Dendritic cell treated with granulocyte-macrophage colony-stimulating factor and Interleukin-4, amounts not matched to agents 40 ng/mL and 50 ng/mL, for 4 days (primary cell): ENCODE measurements at regions not wholly inside any gene's neighbourhood (a gene's known extent, or its start where the extent isn't known, plus 50 kb on each side); places are given as distances from the start of the nearest gene placed in this dataset.
"Not testable (repeated sequence)": the region's sequence is repeated elsewhere in the genome, so short reads cannot be mapped to it uniquely, and the experiment has no call there.

ENCODE experiments used
- H3K27ac Mint-ChIP-seq: one replicate; pipeline ENCODE4 v1.8.0; 2022; ENCODE audit warnings: mild to moderate bottlenecking, mixed read lengths
- H3K27me3 Mint-ChIP-seq: one replicate; pipeline ENCODE4 v1.8.0; 2022; ENCODE audit warnings: mild to moderate bottlenecking, mixed read lengths
- H3K36me3 Mint-ChIP-seq: one replicate; pipeline ENCODE4 v1.8.0; 2022; ENCODE audit warnings: low read depth, mixed read lengths
- H3K4me1 Mint-ChIP-seq: one replicate; pipeline ENCODE4 v1.8.0; 2022; ENCODE audit warnings: low read depth, mixed read lengths
- H3K4me3 Mint-ChIP-seq: one replicate; pipeline ENCODE4 v1.8.0; 2022; ENCODE audit warnings: mild to moderate bottlenecking, moderate library complexity, mixed read lengths
- H3K9me3 Mint-ChIP-seq: one replicate; pipeline ENCODE4 v1.8.0; 2022; ENCODE audit warnings: mixed read lengths
- intact Hi-C: fragments of 100-400 bp; cut with micrococcal nuclease; formaldehyde crosslinking; loops from one replicate; pipeline ENCODE4 v1.15.0; 2022

DNA sequence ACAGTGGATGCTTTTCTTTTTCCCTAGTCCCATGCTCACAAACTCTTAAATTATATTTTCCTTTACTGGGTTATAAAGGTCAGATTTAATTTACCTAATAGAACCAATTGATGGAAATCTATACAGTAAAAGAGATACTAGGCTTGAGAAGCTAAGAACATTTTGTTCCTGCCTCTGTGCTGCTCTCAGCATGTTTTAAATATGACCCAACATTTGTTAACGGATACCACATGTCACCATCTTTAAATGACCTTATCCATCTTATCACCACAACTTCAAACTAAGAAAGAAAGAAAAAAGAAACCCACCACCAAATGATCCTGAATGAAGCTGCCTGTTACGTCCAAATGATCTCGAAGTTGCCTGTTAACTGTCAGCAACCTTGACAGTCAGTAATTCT lies 334.7 kb upstream of the ZNF608 start:
- Mint-ChIP-seq H3K9me3 (no peaks in the 10 kb centered on the region), H3K36me3 (no peaks in the 10 kb centered on the region), H3K4me1 (no peaks in the 10 kb centered on the region), H3K4me3 (no peak overlapping the region), H3K27me3 (no peaks in the 10 kb centered on the region), H3K27ac (no peak overlapping the region)
- intact Hi-C loops, result no loop called here

DNA sequence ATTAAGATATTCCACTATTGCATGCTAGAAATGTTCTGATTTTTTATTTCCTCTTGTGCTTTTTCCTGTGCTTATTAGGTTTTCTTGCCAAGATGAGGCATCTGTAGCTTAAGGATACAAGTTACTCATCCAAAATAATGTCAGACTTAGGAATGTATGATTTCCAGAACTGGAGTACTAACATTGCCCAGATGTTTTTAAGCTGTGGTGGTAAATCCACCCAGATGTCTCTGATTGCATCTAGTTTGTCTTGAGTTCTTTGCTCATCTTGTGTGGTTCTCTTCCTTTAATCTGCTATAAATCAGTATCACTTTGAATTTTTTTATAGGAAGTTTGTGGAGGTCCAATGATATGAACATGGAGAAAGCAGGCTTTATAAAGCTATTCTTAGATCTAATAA lies 337.5 kb upstream of the ZNF608 start:
- Mint-ChIP-seq H3K36me3 (no peaks in the 10 kb centered on the region), H3K4me1 (no peaks in the 10 kb centered on the region), H3K27ac (no peak overlapping the region), H3K4me3 (no peak overlapping the region), H3K9me3 (peaks cover 9% of the 10 kb centered on the region), H3K27me3 (no peaks in the 10 kb centered on the region)
- intact Hi-C loops, result no loop called here

DNA sequence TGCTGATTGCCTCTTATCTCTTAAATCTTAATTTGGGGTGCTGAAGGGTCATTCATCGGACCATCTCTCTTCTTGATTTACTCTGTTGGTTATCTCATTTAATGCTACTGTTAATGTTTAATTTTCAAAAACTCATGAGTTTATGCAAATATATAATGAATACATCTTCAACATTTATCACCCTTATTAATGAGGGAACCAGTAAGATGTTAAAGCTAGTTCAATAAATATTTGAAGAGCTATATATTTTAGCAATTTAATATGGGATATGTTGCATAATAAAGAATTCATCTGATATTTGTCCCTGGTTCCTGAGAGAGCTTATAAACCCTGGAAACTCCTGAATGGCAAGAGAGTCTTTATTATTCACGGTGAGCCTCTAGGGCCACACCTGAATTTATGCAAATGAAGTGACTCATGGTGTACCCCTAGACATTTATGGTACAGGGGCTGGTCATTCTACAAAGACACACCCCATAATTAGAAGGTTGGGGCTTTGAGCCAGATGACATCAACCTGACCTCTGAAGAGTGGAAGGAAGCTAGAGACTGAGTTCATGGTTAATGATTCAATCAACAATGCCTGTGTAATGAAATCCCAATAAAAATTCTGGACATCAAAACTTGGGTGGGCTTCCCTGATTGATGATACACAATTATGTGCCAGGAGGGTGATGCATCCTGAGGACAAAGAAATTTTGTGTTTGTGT lies 339.5 kb upstream of the ZNF608 start:
- intact Hi-C loops, result no loop called here
- no peaks in the 10 kb centered on the region for H3K27me3 Mint-ChIP-seq
- H3K27ac Mint-ChIP-seq, result no peak overlapping the region
- no peaks in the 10 kb centered on the region for H3K36me3 Mint-ChIP-seq
- H3K9me3 Mint-ChIP-seq, result peaks cover 9% of the 10 kb centered on the region
- no peaks in the 10 kb centered on the region for H3K4me1 Mint-ChIP-seq
- H3K4me3 Mint-ChIP-seq, result no peak overlapping the region

DNA sequence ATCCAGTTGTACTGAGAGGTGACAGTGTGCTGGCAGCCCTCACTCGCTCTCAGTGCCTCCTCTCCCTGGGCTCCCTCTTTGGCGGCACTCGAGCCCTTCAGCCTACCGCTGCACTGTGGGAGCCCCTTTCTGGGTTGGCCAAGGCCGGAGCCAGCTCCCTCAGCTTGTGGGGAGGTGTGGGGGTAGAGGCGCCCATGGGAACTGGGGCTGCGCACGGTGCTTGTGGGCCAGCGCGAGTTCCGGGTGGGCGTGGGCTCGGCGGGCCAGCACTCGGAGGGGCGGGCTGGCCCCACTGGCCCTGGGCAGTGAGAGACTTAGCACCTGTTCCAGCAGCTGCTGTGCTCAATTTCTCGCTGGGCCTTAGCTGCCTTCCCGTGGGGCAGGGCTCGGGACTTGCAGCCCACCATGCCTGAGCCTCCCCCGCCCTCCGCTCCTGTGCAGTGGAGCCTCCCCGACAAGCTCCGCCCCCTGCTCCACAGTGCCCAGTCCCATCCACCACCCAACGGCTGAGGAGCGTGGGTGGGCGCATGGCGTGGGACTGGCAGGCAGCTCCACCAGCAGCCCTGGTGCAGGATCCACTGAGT lies 342.2 kb upstream of the ZNF608 start:
- Mint-ChIP-seq H3K4me1 (no peaks in the 10 kb centered on the region), H3K27me3 (no peaks in the 10 kb centered on the region), H3K36me3 (no peaks in the 10 kb centered on the region), H3K4me3 (no peak overlapping the region), H3K27ac (no peak overlapping the region), H3K9me3 (peaks cover 16% of the 10 kb centered on the region)
- intact Hi-C loops, result no loop called here

DNA sequence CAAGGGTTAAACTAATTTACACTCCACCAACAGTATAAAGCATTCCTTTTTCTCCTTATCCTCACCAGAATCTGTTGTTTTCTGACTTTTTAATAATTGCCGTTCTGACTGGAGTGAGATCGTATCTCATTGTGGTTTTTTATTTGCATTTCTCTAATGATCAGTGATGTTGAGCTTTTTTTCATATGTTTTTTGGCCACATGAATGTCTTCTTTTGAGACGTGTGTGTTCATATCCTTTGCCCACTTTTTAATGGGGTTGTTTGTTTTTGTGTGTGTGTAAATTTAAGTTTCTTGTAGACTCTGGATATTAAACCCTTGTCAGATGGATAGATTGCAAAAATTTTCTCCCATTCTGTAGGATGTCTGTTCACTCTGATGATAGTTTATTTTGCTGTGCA lies 345.7 kb upstream of the ZNF608 start:
- H3K4me1 Mint-ChIP-seq, H3K27ac Mint-ChIP-seq, H3K36me3 Mint-ChIP-seq, H3K27me3 Mint-ChIP-seq, H3K4me3 Mint-ChIP-seq, intact Hi-C loops: not testable (repeated sequence)
- H3K9me3 Mint-ChIP-seq, result peaks cover 11% of the 10 kb centered on the region

DNA sequence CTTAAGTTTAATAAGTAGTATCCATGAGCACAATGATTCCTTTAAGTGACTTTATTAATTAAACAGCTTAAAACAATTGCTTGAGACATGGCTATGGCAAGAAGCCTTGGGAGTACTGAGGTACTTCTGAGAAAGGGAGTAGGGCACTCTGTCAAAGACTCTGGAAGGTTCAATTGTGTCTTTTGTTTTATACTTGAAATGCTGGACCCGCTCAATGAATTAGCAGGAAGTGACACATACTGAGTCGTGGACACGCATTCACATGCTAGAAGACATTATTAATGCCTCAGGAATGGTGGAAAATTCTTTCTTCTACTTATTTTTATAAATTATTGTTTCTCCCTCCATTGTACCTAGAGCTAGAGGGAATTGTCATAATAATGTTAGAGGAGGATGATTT lies 347.3 kb upstream of the ZNF608 start:
- no peak overlapping the region for H3K4me3 Mint-ChIP-seq
- H3K27me3 Mint-ChIP-seq, result no peaks in the 10 kb centered on the region
- no peaks in the 10 kb centered on the region for H3K4me1 Mint-ChIP-seq
- H3K36me3 Mint-ChIP-seq, result no peaks in the 10 kb centered on the region
- no peak overlapping the region for H3K27ac Mint-ChIP-seq
- intact Hi-C loops, result no loop called here
- peaks cover 7% of the 10 kb centered on the region for H3K9me3 Mint-ChIP-seq

DNA sequence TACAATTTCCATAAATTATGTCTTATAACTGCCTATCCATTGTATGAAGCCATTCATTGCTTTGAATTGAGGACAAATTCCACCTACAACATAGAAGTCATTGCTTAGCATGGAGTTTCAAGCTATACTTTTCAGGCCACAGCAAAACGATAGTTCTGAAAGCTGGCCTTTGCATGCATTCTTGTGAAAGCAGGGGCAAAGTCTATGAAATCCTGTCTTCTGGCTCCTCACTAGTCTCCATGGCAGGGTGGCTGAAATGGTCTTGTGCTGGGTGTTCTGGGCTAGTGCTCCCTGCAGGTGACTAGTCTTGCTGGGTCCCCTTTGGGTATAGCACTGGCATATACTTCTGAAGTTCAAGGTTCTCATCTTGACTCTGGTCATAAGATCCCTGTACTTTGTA lies 353.9 kb upstream of the ZNF608 start:
- no peaks in the 10 kb centered on the region for H3K9me3 Mint-ChIP-seq
- H3K36me3 Mint-ChIP-seq, result no peaks in the 10 kb centered on the region
- no peak overlapping the region for H3K4me3 Mint-ChIP-seq
- no peak overlapping the region for H3K27ac Mint-ChIP-seq
- H3K4me1 Mint-ChIP-seq, result peaks cover 6% of the 10 kb centered on the region
- H3K27me3 Mint-ChIP-seq, result no peaks in the 10 kb centered on the region
- intact Hi-C loops, result no loop called here

DNA sequence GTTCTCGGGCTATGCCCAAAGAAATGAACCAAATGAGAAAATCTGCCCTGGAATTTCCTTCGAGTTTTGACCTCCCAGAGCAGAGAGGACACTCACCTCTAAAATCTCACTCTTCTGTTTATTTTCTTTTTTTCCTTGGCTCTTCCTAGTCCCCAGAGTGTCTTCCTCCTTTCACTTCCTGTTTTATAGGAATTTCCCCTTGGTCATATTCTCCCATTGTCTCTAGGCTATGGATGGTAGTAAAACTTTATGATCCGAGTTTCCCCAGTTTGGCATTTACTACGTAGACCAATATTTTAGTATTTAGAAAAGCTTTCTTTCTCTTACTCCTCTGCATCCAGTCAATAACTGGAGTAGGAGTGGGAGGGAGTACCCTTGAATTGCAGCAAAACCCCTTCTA lies 354.5 kb upstream of the ZNF608 start:
- Mint-ChIP-seq H3K9me3 (no peaks in the 10 kb centered on the region), H3K27me3 (no peaks in the 10 kb centered on the region), H3K36me3 (no peaks in the 10 kb centered on the region), H3K4me1 (peaks cover 6% of the 10 kb centered on the region), H3K27ac (no peak overlapping the region), H3K4me3 (no peak overlapping the region)
- intact Hi-C loops, result no loop called here

DNA sequence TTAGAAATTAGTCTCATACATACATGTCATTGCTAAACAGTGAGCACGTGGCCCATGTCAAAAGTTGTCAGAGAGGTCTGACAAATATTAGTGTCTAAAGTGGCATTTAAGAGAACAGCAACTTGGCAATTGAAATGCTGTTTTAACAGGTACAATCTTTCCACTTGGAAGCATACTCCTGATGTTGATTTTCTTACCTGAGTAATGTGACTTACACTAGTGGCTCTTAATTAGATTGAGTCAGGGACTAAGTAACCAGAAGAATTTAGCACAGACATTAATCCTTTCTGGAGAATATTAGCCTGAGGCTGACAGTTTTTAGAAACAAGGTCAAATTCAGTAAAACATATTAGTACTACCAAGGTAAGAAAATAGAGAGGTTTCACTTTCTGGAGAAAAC lies 357.0 kb upstream of the ZNF608 start:
- H3K27ac Mint-ChIP-seq, result no peak overlapping the region
- peaks cover 8% of the 10 kb centered on the region for H3K9me3 Mint-ChIP-seq
- H3K4me1 Mint-ChIP-seq, result peaks cover 11% of the 10 kb centered on the region
- H3K4me3 Mint-ChIP-seq, result no peak overlapping the region
- intact Hi-C loops, result no loop called here
- no peaks in the 10 kb centered on the region for H3K36me3 Mint-ChIP-seq
- H3K27me3 Mint-ChIP-seq, result peaks cover 2% of the 10 kb centered on the region

DNA sequence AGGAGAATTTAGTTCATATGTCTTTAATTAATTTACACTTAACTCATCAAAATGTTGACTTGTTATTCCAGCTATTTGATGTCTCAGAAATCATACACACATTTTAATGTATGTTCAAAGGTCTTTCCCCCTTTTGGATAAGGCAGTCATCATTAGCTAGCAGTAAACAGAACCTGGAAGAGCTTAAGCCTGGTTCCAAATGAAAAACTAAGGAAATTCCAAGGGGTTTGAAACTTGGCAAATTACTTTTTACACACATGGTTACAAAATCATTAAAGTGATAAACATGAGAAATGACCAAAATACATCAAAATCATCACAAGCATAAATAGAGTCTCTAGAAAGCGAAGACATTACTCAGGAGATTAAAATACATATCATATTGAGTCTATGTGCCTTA lies 359.8 kb upstream of the ZNF608 start:
- Mint-ChIP-seq H3K4me1 (peaks cover 5% of the 10 kb centered on the region), H3K9me3 (peaks cover 14% of the 10 kb centered on the region), H3K27ac (no peak overlapping the region), H3K27me3 (peaks cover 2% of the 10 kb centered on the region), H3K4me3 (no peak overlapping the region), H3K36me3 (no peaks in the 10 kb centered on the region)
- intact Hi-C loops, result no loop called here

DNA sequence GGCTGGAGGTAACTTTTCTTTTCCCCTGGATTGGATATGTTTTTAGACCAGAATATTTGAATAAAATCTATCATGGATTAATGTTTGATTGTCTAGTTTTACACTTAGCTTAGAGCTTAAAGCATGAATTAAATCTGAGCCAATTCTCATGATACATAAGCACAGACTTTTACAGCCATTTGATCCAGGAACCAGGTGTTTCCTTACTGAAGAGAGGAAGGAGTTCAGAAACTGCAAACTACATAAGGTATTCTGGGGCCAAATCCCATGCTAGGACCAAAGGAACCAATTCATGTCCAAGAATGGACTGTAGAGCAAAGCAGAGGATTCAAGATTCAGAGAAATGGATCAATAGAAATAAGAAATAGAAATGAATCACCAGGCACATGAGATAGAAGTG lies 360.4 kb upstream of the ZNF608 start:
- H3K36me3 Mint-ChIP-seq, result no peaks in the 10 kb centered on the region

DNA sequence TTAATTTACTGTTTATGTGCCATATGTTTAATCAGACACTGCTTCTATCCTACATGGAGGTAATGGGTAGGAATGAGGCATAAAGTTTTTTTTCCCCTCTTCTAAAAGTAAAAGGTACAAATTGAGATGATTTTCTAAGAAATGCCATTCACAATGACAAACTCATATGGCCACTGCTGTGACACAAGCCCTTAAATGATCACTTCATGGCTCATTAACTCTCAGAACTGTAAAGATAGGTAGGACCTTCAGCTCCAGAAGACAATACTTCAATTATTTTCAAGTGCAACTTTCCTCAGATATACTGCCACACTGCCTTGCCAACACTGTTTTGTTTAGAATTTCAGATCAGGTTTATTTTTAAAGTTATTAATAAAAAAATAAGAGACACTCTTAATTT lies 362.9 kb upstream of the ZNF608 start:
- Mint-ChIP-seq H3K27me3 (peaks cover 2% of the 10 kb centered on the region), H3K36me3 (no peaks in the 10 kb centered on the region), H3K4me3 (no peak overlapping the region), H3K27ac (no peak overlapping the region), H3K9me3 (peaks cover 20% of the 10 kb centered on the region), H3K4me1 (peaks cover 12% of the 10 kb centered on the region)
- intact Hi-C loops, result no loop called here

More for the DNA sequence above, 360.4 kb upstream of the ZNF608 start:
- intact Hi-C loops, result no loop called here
- H3K27me3 Mint-ChIP-seq, result peaks cover 2% of the 10 kb centered on the region
- H3K4me3 Mint-ChIP-seq, result no peak overlapping the region
- H3K27ac Mint-ChIP-seq, result no peak overlapping the region
- H3K4me1 Mint-ChIP-seq, result peaks cover 5% of the 10 kb centered on the region
- peaks cover 20% of the 10 kb centered on the region for H3K9me3 Mint-ChIP-seq

DNA sequence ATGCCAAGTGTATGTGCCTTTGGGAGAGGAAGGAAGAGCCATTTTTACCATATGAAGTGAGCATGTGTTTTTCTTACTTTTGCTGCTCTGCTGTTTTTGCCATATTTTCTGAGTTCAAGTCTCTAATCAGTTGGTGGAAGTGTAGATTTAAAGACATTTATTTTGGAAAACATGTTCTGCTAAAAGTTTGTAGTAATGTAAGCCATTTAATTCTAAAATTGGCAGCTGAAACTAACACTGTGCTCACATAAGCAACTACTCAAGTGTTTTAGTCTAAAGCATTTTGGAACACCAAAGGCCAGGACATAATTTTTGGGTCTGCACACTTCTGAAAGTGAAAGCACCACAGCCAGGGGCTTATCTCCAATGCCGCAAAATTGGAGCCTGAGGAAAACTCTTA lies 363.4 kb upstream of the ZNF608 start:
- Mint-ChIP-seq H3K4me1 (peaks cover 12% of the 10 kb centered on the region), H3K27ac (no peak overlapping the region), H3K27me3 (peaks cover 3% of the 10 kb centered on the region), H3K36me3 (no peaks in the 10 kb centered on the region), H3K9me3 (peaks cover 20% of the 10 kb centered on the region), H3K4me3 (no peak overlapping the region)
- intact Hi-C loops, result no loop called here

DNA sequence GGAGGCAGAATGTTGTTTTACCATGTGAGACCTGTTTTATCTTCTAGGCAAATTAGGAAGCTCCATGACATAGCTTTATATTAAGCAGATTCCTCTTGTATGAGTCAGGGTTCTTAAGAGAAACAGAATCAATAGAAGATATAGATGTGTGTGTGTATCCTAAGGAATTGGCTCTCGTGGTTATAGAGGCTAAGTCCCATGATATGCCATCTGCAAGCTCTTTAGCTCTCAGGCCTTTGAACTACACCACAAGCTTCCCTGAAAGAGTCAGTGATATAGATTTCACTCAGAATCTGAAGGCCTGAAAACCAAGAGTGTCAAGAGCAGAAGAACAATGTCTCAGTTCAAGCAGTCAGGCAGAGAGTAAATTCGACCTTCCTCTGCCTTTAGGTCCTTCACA lies 365.8 kb upstream of the ZNF608 start:
- intact Hi-C loops, result no loop called here
- Mint-ChIP-seq H3K27me3 (peaks cover 10% of the 10 kb centered on the region), H3K4me1 (peaks cover 12% of the 10 kb centered on the region), H3K36me3 (no peaks in the 10 kb centered on the region), H3K27ac (no peak overlapping the region), H3K9me3 (peaks cover 20% of the 10 kb centered on the region), H3K4me3 (no peak overlapping the region)

DNA sequence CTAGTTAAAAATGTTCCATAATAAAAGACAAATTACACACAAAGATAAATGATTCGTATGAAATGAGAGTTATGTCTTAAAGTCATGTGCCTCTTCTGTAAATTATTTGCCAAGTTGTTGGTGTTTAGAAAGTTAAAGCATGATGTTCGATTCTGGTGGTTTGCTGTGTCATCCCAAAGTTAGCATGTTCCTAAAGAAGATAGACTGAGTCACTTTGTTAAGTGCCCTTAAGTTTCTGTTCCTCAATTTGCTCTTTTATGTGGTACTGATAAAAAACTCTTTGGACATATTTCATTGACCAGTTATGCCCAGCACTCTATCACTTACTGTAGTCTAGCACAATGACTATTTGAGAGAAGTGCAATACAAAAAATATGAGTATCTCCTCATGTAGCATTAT lies 366.9 kb upstream of the ZNF608 start:
- Mint-ChIP-seq H3K9me3 (peaks cover 12% of the 10 kb centered on the region), H3K4me1 (peaks cover 7% of the 10 kb centered on the region), H3K36me3 (no peaks in the 10 kb centered on the region), H3K27me3 (peaks cover 15% of the 10 kb centered on the region), H3K27ac (no peak overlapping the region), H3K4me3 (no peak overlapping the region)
- intact Hi-C loops, result no loop called here
